HG03565 (cell line): ENCODE measurements at regions not wholly inside any gene's neighbourhood (a gene's known extent, or its start where the extent isn't known, plus 50 kb on each side); places are given as distances from the start of the nearest gene placed in this dataset.

Source experiments
- ATAC-seq: cut with Tn5 transposase; IDR thresholded peaks from one replicate; pipeline ENCODE4 v1.9.1; 2021; ENCODE audit warnings: mild to moderate bottlenecking, moderate library complexity; ENCODE audit not compliant: unreplicated experiment

DNA sequence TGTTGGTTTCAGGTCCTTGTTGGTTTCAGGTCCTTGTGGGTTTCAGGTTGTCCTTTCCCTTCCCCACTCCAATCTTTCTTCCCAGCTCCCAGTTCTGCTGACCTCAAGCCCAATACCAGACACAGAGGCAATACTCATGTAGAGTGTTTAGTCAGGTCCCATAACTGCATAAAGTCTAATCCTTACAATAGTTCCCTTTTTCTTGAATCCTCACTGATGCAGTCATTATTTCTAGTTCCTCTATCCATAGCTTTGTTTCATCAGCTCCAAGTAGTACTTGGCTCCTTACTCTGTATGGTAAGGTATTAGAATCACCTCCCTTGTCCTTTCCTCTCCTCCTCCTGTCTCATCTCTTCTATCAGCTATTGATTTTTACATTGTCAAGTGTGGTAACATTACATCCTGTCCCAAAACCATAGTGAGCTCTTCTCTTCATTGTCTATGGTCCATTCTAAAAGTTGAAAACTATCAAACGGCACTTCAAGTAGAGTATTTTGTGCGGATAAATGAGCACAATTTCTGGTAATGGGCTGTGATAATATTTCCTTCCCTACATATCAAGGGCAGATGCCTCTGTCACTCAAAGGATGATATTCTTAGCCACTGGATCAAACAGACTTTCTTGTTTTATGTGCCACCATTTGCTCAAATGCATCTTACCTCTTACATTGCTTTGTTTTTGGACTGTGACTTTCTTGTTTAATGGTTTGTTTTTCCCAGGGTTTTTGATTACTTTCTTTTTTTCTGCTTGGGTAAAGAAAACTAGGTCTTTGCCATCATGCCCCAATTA, 57.2 kb upstream of the JDP2 start:
- no peak for ATAC-seq

DNA sequence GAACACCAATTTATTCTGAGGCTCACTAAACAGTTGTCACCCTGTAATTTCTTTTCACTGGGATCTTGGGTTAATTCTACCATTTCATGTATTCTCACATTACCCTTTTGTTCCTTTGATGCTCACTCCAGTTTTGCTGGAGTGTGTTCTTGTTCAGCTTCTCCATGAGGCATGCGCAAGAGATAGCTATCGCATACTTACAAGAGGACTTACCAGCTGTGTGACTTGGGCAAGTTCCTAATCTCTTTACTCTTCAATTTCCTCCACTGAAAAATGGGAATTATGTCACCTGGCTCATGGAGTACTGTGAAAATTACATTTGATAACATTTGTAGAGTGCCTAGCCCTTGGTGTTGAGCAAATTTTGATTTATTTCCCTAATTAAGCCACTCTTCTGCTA, 56.5 kb upstream of the JDP2 start:
- ATAC-seq, result no peak

DNA sequence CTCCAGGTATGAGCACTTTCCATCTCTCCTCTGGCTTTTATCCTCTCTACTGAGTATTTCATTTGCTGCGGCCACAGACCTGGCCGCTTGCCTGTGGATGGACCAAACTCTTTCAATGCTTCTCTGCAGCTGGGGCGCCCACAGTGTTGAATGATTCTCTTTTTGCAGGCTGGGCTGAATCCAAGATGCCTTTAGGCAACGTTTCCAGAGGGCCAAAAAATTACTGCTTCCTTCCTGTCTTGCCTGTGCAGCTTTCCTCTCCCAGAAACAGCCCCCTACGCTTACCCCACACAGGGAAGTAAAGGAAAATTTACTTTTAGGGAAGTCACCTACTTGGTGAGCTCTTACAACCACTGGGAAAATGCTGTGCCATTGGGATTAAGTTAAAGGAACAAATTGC, 55.6 kb upstream of the JDP2 start:
- ATAC-seq, result no peak

DNA sequence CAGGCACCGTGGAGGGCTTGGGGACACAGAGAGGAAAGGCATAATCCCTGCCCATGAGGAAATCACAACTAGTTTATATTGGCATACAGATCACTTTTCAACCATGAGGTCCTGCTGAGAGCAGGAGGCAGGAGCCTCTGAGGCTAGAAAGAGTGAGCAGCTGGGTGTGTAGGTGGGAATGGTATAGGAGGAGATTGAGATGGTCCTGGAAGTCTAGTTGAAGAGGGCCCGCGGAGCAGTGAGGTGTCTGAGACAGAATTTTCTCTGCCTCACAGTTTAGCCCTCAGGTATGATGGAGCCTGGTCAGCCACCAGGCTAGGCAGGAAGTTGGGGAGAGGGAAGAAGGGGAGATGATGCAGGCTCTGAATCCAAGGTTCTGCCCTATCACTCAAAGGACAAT, 54.7 kb upstream of the JDP2 start:
- no peak for ATAC-seq

DNA sequence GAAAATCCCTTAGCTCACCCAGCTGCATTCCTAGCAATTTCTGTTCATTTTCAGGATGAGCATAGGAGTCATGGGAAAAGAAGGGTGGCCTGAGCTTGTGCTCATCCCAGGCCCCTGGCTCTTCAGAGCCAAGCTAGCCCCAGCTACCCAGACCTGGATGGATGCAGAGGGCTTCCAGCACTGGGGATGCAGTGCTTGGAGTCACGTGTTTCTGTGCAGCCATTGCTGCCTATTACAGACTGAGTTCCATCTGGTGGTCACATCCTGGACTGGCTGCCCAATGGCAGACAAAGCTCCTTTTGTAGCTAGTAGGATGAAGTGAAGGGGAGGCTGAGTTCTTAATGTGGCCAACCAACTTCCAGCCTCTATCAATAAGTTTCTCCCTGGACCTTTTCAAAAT, 54.2 kb upstream of the JDP2 start:
- ATAC-seq, result no peak

DNA sequence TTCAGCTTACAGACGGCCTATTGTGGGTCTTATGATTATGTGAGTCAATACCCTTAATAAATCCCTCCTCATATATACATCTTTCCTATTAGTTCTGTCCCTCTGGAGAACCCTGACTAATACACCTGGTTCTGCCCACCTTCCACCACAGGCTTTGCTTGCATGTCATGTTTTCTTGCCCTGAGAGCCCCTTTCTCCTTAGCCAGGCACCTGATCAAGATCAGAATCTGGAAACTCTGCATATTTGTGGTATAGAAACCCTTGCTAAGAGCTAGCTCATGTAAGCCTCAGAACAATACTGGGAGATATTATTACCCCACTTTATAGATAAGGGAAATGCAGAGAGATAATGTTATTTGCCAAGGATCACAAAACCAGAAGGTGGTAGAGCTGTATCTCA, 52.9 kb upstream of the JDP2 start:
- ATAC-seq, result no peak

DNA sequence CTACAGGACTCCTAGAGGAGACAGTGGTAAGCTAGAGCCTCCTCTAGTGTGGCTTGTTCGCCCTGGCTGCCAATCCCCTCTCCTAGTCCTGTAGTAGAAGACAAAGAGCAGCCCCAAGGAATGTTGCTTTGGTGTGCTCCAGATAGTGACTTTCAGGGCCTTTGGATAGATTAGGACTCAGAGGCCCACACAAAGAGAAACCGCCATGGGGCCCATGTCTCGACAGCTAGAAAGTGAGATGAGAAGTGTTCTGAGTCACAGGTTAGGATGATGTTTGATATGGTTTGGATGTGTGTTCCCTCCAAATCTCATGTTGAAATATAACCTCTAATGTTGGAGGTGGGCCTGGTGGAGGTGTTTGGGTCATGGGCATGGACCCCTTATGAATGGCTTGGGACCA, 51.8 kb upstream of the JDP2 start:
- no peak for ATAC-seq
